ENCODE measurements at regions not wholly inside any gene's neighbourhood (a gene's known extent, or its start where the extent isn't known, plus 50 kb on each side); places are given as distances from the start of the nearest gene placed in this dataset.

GRCh38 chr9:82829818-82830217 lies 233.1 kb downstream of the RASEF start:
- TF ChIP-seq POLR2AphosphoS5 (IDR thresholded peaks at IDR 0.05): no peak
- no peak for TF ChIP-seq CTCF (IDR thresholded peaks at IDR 0.05)
- no peak for TF ChIP-seq POLR2A (IDR thresholded peaks at IDR 0.05)
- no peak for TF ChIP-seq EP300 (IDR thresholded peaks at IDR 0.05)
